ENCODE measurements at regions not wholly inside any gene's neighbourhood (a gene's known extent, or its start where the extent isn't known, plus 50 kb on each side); places are given as distances from the start of the nearest gene placed in this dataset.

GRCh38 chr4:101458473-101458872 lies 111.1 kb upstream of the PPP3CA start:
- TF ChIP-seq CTCF (IDR thresholded peaks at IDR 0.05; ENCODE audit: borderline replicate concordance, extremely low read depth, low read length, poor library complexity, severe bottlenecking) (no peak), EZH2 (IDR thresholded peaks at IDR 0.05; ENCODE audit: borderline replicate concordance, low read depth, low read length, severe bottlenecking) (no peak)
